ENCODE measurements at regions not wholly inside any gene's neighbourhood (a gene's known extent, or its start where the extent isn't known, plus 50 kb on each side); places are given as distances from the start of the nearest gene placed in this dataset.

DNA sequence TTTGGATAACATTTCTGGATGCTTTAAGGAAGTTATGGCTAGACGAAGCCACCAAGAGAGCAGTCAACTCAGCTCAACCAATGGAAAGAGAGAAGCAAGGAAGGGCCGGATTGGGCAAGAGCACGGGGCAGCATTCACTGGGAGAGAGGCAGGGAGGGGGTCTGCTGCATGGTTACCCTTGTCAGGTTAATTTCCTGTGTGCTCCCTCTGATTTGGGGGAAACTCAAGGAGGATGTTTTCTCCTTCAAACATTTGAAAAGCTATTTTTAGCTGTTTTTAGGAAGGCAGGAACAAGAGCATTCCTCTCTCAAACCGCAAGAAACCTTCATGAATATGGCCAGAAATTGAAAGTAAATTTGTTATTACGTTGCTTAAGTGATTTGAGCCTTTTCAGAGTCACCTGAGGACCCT is 118.5 kb upstream of the ZFHX3 start:
- TF ChIP-seq POLR2A (IDR thresholded peaks at IDR 0.05; ENCODE audit: low read depth, low read length): no peak
- no peak for TF ChIP-seq POLR2AphosphoS5 (IDR thresholded peaks at IDR 0.05; ENCODE audit: low read depth, low read length)
- no peak for TF ChIP-seq TAF1 (IDR thresholded peaks at IDR 0.05; ENCODE audit: borderline replicate concordance, low read depth, low read length)
